ENCODE measurements at regions not wholly inside any gene's neighbourhood (a gene's known extent, or its start where the extent isn't known, plus 50 kb on each side); places are given as distances from the start of the nearest gene placed in this dataset.

DNA sequence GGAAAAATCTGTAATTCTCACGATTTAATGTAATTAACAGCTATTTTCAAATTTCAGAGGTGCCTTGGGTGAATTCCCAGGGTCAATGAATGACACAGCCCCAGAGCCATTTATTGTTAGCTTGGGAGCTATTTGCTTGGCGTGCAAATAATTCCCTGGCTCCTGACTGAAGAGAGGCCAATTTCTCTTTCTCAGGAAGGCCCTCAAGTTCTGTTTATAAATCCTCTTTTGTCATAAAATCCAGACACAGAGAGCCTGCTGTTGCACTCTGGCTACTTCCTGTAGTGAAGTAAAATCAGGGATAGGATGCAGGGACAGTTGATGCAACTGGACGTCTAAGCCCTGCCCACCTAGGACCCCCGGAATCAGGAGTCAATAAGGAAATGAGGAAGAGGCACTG, 154.3 kb downstream of the TMX1 start:
- TF ChIP-seq, protein P1, sequence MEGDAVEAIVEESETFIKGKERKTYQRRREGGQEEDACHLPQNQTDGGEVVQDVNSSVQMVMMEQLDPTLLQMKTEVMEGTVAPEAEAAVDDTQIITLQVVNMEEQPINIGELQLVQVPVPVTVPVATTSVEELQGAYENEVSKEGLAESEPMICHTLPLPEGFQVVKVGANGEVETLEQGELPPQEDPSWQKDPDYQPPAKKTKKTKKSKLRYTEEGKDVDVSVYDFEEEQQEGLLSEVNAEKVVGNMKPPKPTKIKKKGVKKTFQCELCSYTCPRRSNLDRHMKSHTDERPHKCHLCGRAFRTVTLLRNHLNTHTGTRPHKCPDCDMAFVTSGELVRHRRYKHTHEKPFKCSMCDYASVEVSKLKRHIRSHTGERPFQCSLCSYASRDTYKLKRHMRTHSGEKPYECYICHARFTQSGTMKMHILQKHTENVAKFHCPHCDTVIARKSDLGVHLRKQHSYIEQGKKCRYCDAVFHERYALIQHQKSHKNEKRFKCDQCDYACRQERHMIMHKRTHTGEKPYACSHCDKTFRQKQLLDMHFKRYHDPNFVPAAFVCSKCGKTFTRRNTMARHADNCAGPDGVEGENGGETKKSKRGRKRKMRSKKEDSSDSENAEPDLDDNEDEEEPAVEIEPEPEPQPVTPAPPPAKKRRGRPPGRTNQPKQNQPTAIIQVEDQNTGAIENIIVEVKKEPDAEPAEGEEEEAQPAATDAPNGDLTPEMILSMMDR (IDR thresholded peaks at IDR 0.05; ENCODE audit: low read depth, low read length) = no peak
- Histone ChIP-seq H3K4me3 (ENCODE audit: low read depth, low read length) (no peak overlapping the region), H3K27me3 (ENCODE audit: insufficient read depth, low read depth, severe bottlenecking) (no peaks in the 10 kb centered on the region), H3K9me3 (ENCODE audit: severe bottlenecking) (no peaks in the 10 kb centered on the region), H3K27ac (peak overlapping the region; percentile 91), H3K36me3 (no peaks in the 10 kb centered on the region)
- DNase-seq = no peak

DNA sequence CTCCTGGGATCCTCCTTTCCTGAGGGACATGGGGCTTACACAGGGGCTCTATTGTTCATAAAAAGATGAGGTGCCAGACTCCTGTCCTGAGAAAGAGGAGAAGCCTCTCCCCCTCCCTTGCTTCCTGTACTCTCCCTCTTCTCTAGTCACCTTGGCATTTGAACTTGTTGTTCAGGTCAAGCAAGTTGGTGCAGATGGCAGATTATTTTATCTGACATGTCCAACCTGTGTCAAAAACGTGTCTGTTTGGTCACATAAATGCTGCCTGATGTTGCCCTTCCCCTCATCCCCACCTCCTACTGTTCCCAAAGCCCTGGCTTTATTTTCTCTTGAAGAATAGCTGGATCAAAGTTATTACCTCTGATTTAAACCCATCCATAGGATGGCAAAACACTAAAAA, 154.8 kb downstream of the TMX1 start:
- TF ChIP-seq, protein P1 (IDR thresholded peaks at IDR 0.05; ENCODE audit: low read depth, low read length) = no peak
- peak; percentile 40 for DNase-seq
- Histone ChIP-seq H3K27me3 (ENCODE audit: insufficient read depth, low read depth, severe bottlenecking) (no peaks in the 10 kb centered on the region), H3K27ac (peak overlapping the region; percentile 91), H3K36me3 (no peaks in the 10 kb centered on the region), H3K9me3 (ENCODE audit: severe bottlenecking) (no peaks in the 10 kb centered on the region), H3K4me3 (ENCODE audit: low read depth, low read length) (no peak overlapping the region)

DNA sequence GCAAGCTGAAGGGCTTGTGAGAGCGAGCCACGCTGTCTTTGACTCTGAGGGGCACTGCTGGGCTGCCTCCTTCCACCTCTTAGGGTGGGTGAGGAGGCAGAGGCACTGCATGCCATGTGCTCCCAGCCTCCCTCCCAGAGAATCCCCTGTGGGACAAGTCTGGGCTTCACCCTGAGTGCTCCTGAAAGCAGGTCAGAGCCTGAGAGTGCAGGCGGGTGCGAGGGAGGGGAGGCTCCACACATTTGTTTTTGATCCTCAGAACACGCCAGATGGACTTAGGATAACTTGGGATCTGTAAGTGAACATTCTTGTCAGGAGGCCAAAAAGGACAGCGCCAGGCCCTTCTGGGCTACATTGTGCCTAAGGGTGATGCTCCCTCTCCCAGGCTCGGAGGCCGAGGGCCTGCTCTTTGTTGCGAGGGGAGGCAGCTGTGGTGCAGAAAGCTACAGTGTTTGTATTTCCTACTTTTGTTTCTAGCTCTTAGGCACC, 155.4 kb downstream of the TMX1 start:
- TF ChIP-seq, protein P1 (IDR thresholded peaks at IDR 0.05; ENCODE audit: low read depth, low read length) = peak; percentile 38; the same call in 1 of the 2 replicates
- DNase-seq = peak; percentile 95
- H3K36me3 ChIP-seq = no peaks in the 10 kb centered on the region
- no peaks in the 10 kb centered on the region for H3K27me3 ChIP-seq (ENCODE audit: insufficient read depth, low read depth, severe bottlenecking)
- peak overlapping the region; percentile 8 for H3K4me3 ChIP-seq (ENCODE audit: low read depth, low read length)
- peak overlapping the region; percentile 91 for H3K27ac ChIP-seq
- no peaks in the 10 kb centered on the region for H3K9me3 ChIP-seq (ENCODE audit: severe bottlenecking)

DNA sequence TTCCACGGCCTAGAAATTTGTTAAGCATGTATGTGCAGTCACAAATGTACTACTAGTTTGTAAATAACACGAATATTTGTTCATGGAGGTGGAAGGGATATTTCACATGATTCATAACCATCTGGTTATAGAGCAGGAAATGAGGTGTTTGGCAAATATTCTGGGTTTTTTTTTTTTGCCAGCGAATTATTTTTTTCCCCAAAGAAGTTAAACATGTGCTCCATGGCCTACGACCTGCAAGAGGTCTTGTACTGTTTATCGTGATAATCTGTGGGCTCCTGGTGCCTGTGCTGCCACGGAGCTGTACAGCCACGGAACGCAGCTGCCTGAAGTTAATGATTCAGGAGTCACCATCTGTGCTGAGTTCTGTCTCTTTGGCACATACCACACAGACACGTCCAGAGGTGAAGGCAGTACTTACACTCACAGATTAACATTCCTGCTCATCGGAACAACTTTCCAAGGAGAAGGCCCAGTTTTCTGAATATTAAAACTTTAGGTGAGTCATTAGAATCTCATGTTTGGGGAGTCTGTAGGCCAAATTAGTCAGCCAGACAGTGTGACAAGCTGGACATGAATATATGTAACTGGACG, 156.3 kb downstream of the TMX1 start:
- peak overlapping the region; percentile 91 for H3K27ac ChIP-seq
- H3K9me3 ChIP-seq (ENCODE audit: severe bottlenecking) = no peaks in the 10 kb centered on the region
- TF ChIP-seq, protein P1 (IDR thresholded peaks at IDR 0.05; ENCODE audit: low read depth, low read length) = no peak
- H3K36me3 ChIP-seq = no peaks in the 10 kb centered on the region
- DNase-seq = peak; percentile 55
- H3K27me3 ChIP-seq (ENCODE audit: insufficient read depth, low read depth, severe bottlenecking) = no peaks in the 10 kb centered on the region
- H3K4me3 ChIP-seq (ENCODE audit: low read depth, low read length) = no peak overlapping the region

DNA sequence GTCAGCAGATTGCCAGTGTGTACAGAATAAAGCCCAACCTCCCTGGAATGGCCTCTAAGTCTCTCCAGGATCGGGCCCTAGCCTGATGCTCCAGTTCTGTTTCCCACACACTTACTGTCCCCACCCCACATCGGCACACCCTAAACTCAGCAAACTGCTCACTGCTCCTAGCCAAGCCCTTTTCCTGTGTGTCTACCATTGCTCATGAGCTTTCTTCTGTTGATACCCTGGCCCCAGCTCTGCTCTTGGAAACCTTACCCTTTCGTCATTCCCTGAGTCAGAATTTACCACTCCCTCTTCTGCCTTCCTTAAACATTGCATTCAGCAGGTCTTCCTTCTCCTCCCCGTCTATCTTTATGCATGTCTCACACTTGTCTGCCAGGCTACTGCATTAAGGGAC, 158.9 kb downstream of the TMX1 start:
- DNase-seq = no peak
- Histone ChIP-seq H3K9me3 (ENCODE audit: severe bottlenecking) (no peaks in the 10 kb centered on the region), H3K36me3 (no peaks in the 10 kb centered on the region), H3K27ac (no peak overlapping the region), H3K4me3 (ENCODE audit: low read depth, low read length) (no peak overlapping the region), H3K27me3 (ENCODE audit: insufficient read depth, low read depth, severe bottlenecking) (no peaks in the 10 kb centered on the region)
- TF ChIP-seq, protein P1 (IDR thresholded peaks at IDR 0.05; ENCODE audit: low read depth, low read length) = no peak

DNA sequence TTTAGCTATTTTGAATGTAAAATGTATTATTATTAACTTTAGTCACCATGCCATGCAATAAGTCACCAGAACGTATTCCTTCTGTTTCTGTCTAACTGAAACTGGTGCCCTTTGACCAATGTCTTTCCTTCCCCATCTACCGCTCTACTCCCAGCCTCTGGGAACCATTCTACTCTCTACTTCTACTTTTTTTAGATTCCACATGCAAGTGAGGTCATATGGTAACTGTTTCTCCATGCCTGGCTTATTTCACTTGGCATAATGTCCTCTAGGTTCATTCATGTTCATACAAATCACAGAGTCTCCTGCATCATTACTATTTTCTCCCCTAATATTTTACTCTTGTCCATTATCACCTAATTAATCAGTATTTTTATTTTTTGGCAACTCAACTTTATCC, 160.1 kb downstream of the TMX1 start:
- Histone ChIP-seq H3K27me3 (ENCODE audit: insufficient read depth, low read depth, severe bottlenecking) (no peaks in the 10 kb centered on the region), H3K9me3 (ENCODE audit: severe bottlenecking) (no peaks in the 10 kb centered on the region), H3K36me3 (no peaks in the 10 kb centered on the region), H3K4me3 (ENCODE audit: low read depth, low read length) (no peak overlapping the region), H3K27ac (no peak overlapping the region)
- TF ChIP-seq, protein P1 (IDR thresholded peaks at IDR 0.05; ENCODE audit: low read depth, low read length) = no peak
- DNase-seq = no peak
